NCI-H2081 treated with DMSO at 0.1 percent for 48 hours (cell line): ENCODE measurements at regions not wholly inside any gene's neighbourhood (a gene's known extent, or its start where the extent isn't known, plus 50 kb on each side); places are given as distances from the start of the nearest gene placed in this dataset.
"Not testable (repeated sequence)": the region's sequence is repeated elsewhere in the genome, so short reads cannot be mapped to it uniquely, and the experiment has no call there.

Experiments used
- DNase-seq: peaks from one replicate; lab custom pipeline; 2025; lab: John Stamatoyannopoulos, UW

DNA sequence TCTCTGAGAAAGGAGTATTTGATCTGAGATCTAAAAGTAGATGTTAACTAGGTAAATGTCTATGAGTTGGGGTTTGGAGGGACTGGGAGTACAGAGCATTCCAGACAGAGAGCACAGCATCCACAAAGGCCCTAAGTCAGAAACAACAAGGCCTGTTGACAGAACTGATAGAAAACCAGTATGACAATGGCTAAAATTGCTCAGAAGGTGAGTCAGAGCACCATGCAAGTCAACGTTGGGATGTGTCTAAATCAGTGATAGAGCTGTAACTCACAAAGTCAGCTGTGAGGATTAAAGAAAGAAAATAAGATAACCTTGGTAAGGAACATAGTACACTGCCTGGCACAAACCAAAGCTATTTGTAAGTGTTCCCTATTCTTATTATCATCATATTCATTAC is 124.0 kb downstream of the CETN3 start:
- no peak for DNase-seq

DNA sequence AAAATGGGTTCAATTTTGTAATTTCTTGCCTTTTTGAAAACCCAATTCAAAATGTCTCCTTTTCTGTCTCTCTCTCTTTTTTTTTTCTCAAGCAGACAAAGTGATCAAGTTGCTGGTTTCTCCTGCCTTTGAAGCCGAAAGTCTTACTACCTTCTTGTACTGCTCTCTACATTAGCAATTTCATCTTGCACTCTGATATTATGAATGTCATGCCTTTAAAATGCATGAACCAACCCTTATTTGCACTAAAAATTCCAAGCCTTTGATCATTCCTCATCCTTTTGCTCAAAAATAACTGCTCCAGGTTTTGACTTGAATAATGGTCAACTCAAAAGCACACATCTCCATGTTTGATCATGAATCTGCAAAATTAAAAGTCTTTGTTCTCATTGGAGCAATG is 125.2 kb downstream of the CETN3 start:
- DNase-seq: no peak

- no peak for DNase-seq
These were observed 130.5 kb downstream of the CETN3 start for GRCh38 chr5:90279091-90279490.

DNA sequence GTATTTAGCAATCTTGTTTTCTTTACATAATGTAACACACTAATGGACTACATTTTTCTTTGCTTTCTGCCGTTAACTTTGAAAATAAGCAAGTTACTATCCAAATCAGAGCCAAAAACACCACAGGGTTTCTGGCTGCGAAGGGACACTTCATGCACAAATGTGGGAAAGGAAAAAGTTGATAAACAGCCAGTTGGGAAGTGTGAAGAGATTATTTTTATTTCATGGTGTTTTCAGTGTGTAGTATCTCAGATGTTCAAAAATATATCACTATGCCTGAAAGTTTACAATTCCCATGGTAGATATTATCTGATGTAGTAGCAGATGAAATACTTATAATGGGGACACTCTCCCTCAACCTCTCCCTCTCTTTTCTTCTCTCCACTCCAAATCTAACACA is 135.3 kb downstream of the CETN3 start:
- no peak for DNase-seq

DNA sequence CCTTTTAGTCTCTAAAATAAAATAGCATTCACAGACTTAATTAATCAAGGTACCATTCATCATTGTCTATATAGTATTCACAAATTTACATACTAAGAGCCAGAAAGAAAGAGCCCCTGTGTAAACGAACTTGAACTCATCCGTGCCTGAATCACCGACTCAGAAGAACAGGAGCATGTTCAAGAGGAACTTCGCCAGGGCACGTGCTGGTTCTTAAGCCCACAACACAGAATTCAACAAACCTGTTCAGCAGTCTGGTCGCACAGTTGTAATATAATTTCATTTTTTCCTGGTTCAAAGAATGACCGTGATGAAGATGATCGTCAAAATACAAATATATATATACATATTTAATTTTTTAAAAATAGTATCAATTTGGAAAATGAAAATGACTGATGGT is 141.9 kb downstream of the CETN3 start:
- DNase-seq: no peak

DNA sequence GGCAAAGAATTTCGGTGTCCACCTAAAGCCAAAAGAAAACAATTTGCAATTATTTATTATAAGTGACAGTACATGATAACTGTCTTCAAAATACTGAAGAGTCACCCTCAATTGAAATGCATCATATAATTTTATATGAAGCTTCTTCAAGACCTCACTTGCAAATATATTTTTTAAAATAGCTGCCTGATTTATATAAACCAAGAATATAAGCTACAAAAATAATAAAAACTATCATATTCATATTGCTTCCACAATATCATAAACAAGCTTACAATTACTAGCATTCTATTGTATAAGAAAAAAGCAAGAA is 144.1 kb downstream of the CETN3 start:
- no peak for DNase-seq

- DNase-seq: peak; percentile 2
These were observed 144.6 kb downstream of the CETN3 start for GRCh38 chr5:90264689-90265544.

GRCh38 chr5:90263102-90263820 is 146.3 kb downstream of the CETN3 start:
- DNase-seq: no peak

- no peak for DNase-seq
These were observed 158.1 kb downstream of the CETN3 start for GRCh38 chr5:90251447-90251846.

GRCh38 chr5:90248640-90249039 is 160.9 kb downstream of the CETN3 start:
- no peak for DNase-seq

- DNase-seq: not testable (repeated sequence)
These were observed 165.7 kb downstream of the CETN3 start for GRCh38 chr5:90243848-90244247.

GRCh38 chr5:90233476-90233875 is 176.1 kb downstream of the CETN3 start:
- no peak for DNase-seq

GRCh38 chr5:90231688-90232087 is 177.9 kb downstream of the CETN3 start:
- DNase-seq: no peak

- DNase-seq: no peak
These were observed 181.9 kb downstream of the CETN3 start for GRCh38 chr5:90227683-90228082.

- no peak for DNase-seq
These were observed 183.0 kb downstream of the CETN3 start for GRCh38 chr5:90226433-90227099.

GRCh38 chr5:90224342-90224741 is 185.2 kb downstream of the CETN3 start:
- DNase-seq: no peak

GRCh38 chr5:90223756-90224155 is 185.8 kb downstream of the CETN3 start:
- no peak for DNase-seq

GRCh38 chr5:90221951-90222350 is 187.6 kb downstream of the CETN3 start:
- DNase-seq: no peak

GRCh38 chr5:90220554-90220953 is 189.0 kb downstream of the CETN3 start:
- no peak for DNase-seq

DNA sequence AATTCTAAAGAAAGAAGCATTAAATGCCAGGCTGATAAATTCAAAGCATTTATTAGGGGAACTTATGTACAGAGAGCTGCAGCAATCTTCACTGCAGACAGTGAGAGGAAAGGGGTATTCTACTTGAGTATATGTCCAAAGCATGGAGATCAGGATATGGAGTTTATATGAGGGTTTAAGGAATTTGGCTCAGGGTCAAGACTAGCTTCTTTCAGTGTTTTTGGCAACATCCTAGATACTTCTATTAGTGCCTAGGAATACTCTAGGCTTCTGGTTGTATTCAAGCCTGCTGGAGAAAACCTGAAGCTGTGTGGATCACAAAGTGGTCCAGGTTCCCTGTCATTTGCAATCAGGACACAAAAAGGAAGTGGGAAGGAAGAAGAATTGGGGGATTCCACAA is 194.6 kb downstream of the CETN3 start:
- DNase-seq: no peak

GRCh38 chr5:90208323-90208722 is 201.2 kb downstream of the CETN3 start:
- DNase-seq: not testable (repeated sequence)

DNA sequence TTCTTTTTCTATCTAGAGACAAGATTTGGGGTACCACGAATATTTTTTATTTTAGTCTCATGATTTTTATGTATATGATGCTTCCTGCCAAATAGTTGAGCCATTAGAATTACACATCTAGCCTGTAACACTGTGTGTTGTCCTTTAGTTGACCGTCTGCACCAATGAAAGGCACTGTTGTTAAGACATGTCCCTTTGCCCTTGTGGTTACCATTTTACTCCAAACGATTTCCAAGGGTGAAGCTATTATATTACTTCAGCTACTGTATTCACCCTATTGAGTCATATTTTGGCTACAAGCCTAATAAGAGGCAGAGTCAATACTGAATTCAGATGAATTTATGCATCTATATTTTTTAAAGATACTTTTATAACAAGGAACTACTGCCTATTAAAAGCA is 207.6 kb downstream of the CETN3 start:
- DNase-seq: no peak

DNA sequence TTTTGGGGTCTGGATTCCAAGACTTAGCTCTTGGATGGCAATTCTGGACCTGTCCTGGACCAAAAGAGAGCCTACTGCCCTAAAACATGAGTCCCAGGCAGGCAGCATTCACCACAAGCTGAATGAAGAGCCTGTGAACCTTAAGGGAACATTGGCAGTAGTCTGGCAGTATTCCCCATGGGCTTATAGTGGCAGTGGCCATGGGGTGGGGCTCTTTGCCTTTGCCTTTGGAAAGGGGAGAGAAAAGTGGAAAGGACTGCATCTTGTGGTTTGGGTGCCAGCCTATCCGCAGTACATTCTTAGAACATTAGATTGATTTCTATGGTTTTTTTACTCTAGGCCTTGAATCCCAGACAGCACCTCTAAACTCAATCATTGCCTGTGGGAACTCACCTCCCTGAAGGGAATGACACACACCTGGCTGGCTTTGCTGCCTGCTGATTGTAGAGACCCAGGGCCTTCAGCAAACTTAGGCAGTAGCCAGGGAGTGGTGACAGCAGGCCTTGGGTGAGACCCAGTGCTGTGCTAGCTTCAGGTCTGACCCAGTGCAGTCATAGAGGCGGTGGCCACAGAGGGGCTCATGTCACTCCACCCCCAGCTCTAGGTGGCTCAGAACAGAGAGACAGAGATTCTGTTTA is 216.3 kb downstream of the CETN3 start:
- no peak for DNase-seq
